Sigmoid colon (tissue), 4 donors: ENCODE measurements at regions not wholly inside any gene's neighbourhood (a gene's known extent, or its start where the extent isn't known, plus 50 kb on each side); places are given as distances from the start of the nearest gene placed in this dataset.

ENCODE experiments used
- EP300 ChIP-seq, 4 donors: sonication (generic); formaldehyde crosslinking; IDR thresholded peaks; one replicate each; pipeline ENCODE4 v1.6.1; 2017; ENCODE audit warnings: antibody characterized with exemption in 4 of 4
- POLR2A ChIP-seq, 2 donors: fragments of 450-650 bp; IDR thresholded peaks; one replicate each; pipeline ENCODE4 v1.6.1; 2016; ENCODE audit warnings: antibody characterized with exemption in 2 of 2, mild to moderate bottlenecking in 2 of 2, moderate library complexity in 2 of 2
- TF ChIP-seq, protein P1 (sequence below), 4 experiments: fragments of 450-650 bp in 3 of 4; fragments of 200-600 bp in 1 of 4; IDR thresholded peaks; one replicate each; pipeline ENCODE4 v1.5.1; 2016 to 2019; ENCODE audit warnings: antibody characterized with exemption in 4 of 4, mild to moderate bottlenecking in 3 of 4, moderate library complexity in 2 of 4

DNA sequence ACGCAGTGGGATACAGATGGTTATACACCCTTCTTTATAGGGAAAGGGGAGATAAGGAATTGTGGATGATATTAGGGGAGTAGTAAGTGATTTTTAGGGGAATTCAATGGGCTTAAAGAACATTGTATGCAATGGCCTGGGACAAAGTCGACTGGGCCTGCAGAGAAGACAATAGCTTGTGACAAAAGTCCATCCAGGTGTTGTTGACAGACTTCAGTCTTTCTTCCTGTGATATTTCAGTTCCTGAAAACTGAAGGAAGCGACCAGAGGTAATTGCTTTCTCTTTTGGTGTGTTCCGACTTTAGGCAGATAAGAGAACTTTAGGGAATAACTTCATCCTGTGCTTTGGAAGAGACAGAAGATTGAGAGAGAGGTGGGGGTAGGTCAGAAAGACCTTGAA, 83.1 kb upstream of the NEUROD1 start:
- TF ChIP-seq EP300 (IDR thresholded peaks at IDR 0.05) = no peak
- TF ChIP-seq POLR2A (IDR thresholded peaks at IDR 0.05) = no peak
- TF ChIP-seq, protein P1, sequence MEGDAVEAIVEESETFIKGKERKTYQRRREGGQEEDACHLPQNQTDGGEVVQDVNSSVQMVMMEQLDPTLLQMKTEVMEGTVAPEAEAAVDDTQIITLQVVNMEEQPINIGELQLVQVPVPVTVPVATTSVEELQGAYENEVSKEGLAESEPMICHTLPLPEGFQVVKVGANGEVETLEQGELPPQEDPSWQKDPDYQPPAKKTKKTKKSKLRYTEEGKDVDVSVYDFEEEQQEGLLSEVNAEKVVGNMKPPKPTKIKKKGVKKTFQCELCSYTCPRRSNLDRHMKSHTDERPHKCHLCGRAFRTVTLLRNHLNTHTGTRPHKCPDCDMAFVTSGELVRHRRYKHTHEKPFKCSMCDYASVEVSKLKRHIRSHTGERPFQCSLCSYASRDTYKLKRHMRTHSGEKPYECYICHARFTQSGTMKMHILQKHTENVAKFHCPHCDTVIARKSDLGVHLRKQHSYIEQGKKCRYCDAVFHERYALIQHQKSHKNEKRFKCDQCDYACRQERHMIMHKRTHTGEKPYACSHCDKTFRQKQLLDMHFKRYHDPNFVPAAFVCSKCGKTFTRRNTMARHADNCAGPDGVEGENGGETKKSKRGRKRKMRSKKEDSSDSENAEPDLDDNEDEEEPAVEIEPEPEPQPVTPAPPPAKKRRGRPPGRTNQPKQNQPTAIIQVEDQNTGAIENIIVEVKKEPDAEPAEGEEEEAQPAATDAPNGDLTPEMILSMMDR (IDR thresholded peaks at IDR 0.05) = no peak
